ENCODE measurements at regions not wholly inside any gene's neighbourhood (a gene's known extent, or its start where the extent isn't known, plus 50 kb on each side); places are given as distances from the start of the nearest gene placed in this dataset.

- Histone ChIP-seq H3K4me3 (no peak overlapping the region), H3K27me3 (no peaks in the 10 kb centered on the region), H3K9ac (ENCODE audit: low read depth in 2 of 2, low read length in 2 of 2) (no peak overlapping the region), H3K9me3 (no peaks in the 10 kb centered on the region), H3K36me3 (no peaks in the 10 kb centered on the region), H3K4me1 (no peaks in the 10 kb centered on the region), H3K27ac (no peak overlapping the region)
- intact Hi-C loops (cut with DNase I) = no loop called here
- DNase-seq = no peak
- no peak for TF ChIP-seq CTCF (IDR thresholded peaks at IDR 0.05)
Observed at GRCh38 chr7:68581417-68581816, 1016.9 kb upstream of the AUTS2 start.

- Histone ChIP-seq H3K36me3 (no peaks in the 10 kb centered on the region), H3K4me3 (no peak overlapping the region), H3K27ac (no peak overlapping the region), H3K9ac (ENCODE audit: low read depth in 2 of 2, low read length in 2 of 2) (no peak overlapping the region), H3K4me1 (no peaks in the 10 kb centered on the region), H3K9me3 (no peaks in the 10 kb centered on the region), H3K27me3 (no peaks in the 10 kb centered on the region)
- no peak for DNase-seq
- no peak for TF ChIP-seq CTCF (IDR thresholded peaks at IDR 0.05)
- intact Hi-C loops (cut with DNase I) = no loop called here
Observed at GRCh38 chr7:68587599-68587998, 1010.7 kb upstream of the AUTS2 start.

GRCh38 chr7:68601826-68602225 lies 996.4 kb upstream of the AUTS2 start:
- no peak overlapping the region for H3K27ac ChIP-seq
- intact Hi-C loops (cut with DNase I) = no loop called here
- H3K4me3 ChIP-seq = no peak overlapping the region
- no peaks in the 10 kb centered on the region for H3K27me3 ChIP-seq
- DNase-seq = no peak
- no peak for TF ChIP-seq CTCF (IDR thresholded peaks at IDR 0.05)
- no peaks in the 10 kb centered on the region for H3K36me3 ChIP-seq
- H3K9ac ChIP-seq (ENCODE audit: low read depth in 2 of 2, low read length in 2 of 2) = no peak overlapping the region
- no peaks in the 10 kb centered on the region for H3K9me3 ChIP-seq
- no peaks in the 10 kb centered on the region for H3K4me1 ChIP-seq

GRCh38 chr7:68604541-68604940 lies 993.7 kb upstream of the AUTS2 start:
- Histone ChIP-seq H3K27ac (no peak overlapping the region), H3K27me3 (no peaks in the 10 kb centered on the region), H3K4me1 (no peaks in the 10 kb centered on the region), H3K9ac (ENCODE audit: low read depth in 2 of 2, low read length in 2 of 2) (no peak overlapping the region), H3K9me3 (no peaks in the 10 kb centered on the region), H3K36me3 (no peaks in the 10 kb centered on the region), H3K4me3 (no peak overlapping the region)
- no peak for TF ChIP-seq CTCF (IDR thresholded peaks at IDR 0.05)
- intact Hi-C loops (cut with DNase I) = no loop called here
- no peak for DNase-seq

GRCh38 chr7:68610701-68611100 lies 987.6 kb upstream of the AUTS2 start:
- Histone ChIP-seq H3K27ac (no peak overlapping the region), H3K9me3 (no peaks in the 10 kb centered on the region), H3K4me3 (no peak overlapping the region), H3K27me3 (no peaks in the 10 kb centered on the region), H3K4me1 (no peaks in the 10 kb centered on the region), H3K36me3 (no peaks in the 10 kb centered on the region), H3K9ac (ENCODE audit: low read depth in 2 of 2, low read length in 2 of 2) (no peak overlapping the region)
- intact Hi-C loops (cut with DNase I) = no loop called here
- TF ChIP-seq CTCF (IDR thresholded peaks at IDR 0.05) = no peak
- DNase-seq = no peak

GRCh38 chr7:68613405-68613804 lies 984.9 kb upstream of the AUTS2 start:
- no peak for TF ChIP-seq CTCF (IDR thresholded peaks at IDR 0.05)
- no peaks in the 10 kb centered on the region for H3K4me1 ChIP-seq
- DNase-seq = no peak
- H3K4me3 ChIP-seq = no peak overlapping the region
- no peak overlapping the region for H3K27ac ChIP-seq
- H3K36me3 ChIP-seq = no peaks in the 10 kb centered on the region
- H3K9me3 ChIP-seq = no peaks in the 10 kb centered on the region
- H3K27me3 ChIP-seq = no peaks in the 10 kb centered on the region
- intact Hi-C loops (cut with DNase I) = no loop called here
- no peak overlapping the region for H3K9ac ChIP-seq (ENCODE audit: low read depth in 2 of 2, low read length in 2 of 2)

All from colonic mucosa (tissue), 4 donors.